HG02852 (cell line): ENCODE measurements at regions not wholly inside any gene's neighbourhood (a gene's known extent, or its start where the extent isn't known, plus 50 kb on each side); places are given as distances from the start of the nearest gene placed in this dataset.
A peak's percentile ranks its signal among the peaks of the same experiment; 100 is the strongest.

Experiments used
- ATAC-seq: cut with Tn5 transposase; IDR thresholded peaks from one replicate; pipeline ENCODE4 v1.9.1; 2021; ENCODE audit warnings: mild to moderate bottlenecking, moderate library complexity; ENCODE audit not compliant: unreplicated experiment

- no peak for ATAC-seq
Observed at GRCh38 chr4:129531253-129531652, 435.3 kb downstream of the C4orf33 start.

DNA sequence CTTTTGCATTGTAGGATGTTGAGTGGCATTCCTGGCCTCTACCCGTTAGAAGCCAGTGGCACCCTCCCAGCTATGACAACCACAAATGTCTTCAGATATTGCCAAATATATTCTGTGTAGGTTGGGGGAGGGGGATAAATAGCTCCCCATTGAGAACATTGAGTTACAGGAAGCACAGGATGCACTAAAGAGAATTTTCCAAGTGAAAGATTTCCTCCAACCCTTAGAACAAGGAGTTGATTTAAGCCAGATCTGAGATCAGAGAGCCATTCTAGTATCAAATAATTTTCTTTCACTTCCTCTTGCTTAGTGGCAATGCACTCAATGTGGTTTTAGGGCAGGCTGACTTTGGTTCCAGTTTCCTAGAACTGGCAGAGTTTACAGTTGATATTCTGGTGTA is 436.6 kb downstream of the C4orf33 start:
- ATAC-seq, result peak; percentile 54

- ATAC-seq, result no peak
Observed at GRCh38 chr4:129543299-129543698, 447.3 kb downstream of the C4orf33 start.

DNA sequence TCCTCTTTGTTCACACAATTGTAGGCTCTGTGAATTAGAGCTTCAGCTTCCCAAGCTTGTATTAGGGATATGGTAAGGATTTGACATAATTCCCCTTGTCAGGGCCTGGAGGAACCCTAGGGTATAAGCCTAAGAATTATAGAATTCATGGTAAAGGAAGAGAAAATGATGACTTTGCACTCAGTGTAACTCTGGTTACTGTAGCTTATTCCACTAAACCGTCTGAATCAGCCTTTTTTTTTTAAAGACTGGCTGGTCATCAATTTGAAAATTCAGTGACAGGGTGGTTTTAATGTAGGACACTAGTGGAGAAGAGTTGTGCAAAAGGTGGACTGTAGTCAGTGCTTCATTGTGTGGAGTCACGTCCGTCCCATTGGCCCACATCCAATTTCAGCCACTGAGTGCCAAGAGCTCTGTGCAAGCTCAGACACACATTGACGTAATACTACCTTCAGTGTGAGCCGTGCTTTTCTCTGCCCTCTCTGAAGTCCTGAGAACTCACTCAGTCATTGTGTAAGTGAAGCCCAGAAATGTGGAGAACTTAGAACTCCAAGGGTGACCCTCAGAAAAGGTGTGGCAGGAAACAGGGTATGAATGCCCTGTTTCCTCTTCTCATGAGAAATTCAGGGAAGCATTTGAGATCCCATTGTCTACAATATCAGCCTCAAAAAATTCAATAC is 449.8 kb downstream of the C4orf33 start:
- no peak for ATAC-seq

- ATAC-seq, result no peak
Observed at GRCh38 chr4:129546531-129546930, 450.6 kb downstream of the C4orf33 start.

- no peak for ATAC-seq
Observed at GRCh38 chr4:129550281-129550785, 454.4 kb downstream of the C4orf33 start.

GRCh38 chr4:129561280-129561679 is 465.3 kb downstream of the C4orf33 start:
- ATAC-seq, result no peak

- no peak for ATAC-seq
Observed at GRCh38 chr4:129561886-129562671, 466.1 kb downstream of the C4orf33 start.

DNA sequence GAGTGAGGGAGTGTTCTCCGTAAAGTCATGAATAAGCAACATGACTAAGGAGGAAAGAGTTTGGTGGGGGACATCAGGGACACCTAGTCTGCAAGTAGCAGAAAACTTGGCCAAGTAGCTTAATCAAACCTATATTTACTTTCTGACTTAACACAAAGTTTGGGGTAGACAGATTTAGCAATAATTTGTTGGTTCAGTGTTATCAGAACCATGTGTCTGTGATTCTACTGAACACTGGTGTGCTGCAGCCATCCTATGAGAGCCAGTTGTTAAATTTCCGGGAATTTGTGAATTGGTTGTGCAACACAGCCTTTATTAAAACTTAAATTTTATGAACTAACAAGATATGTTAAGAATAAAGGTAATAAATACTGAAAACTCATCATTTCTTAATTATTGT is 469.3 kb downstream of the C4orf33 start:
- no peak for ATAC-seq

DNA sequence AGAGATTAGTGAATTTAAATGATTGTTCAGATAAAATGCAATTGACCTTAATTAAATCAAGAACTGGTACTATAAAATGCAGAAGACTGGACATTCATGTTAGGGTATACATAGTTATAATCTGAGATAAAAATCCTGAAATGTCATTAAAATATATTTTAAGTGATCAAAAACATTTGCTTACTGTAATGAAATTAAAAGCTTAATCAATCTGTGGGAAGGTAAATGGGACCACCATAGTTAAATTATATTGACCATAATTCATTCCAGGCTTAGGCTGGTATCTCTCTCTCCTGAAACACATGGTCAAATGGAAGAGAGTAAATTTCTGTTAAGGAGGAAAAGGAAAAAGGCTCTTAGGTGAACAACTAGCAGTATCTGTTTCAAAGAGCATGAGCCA is 474.4 kb downstream of the C4orf33 start:
- no peak for ATAC-seq

- no peak for ATAC-seq
Observed at GRCh38 chr4:129578336-129578735, 482.4 kb downstream of the C4orf33 start.

DNA sequence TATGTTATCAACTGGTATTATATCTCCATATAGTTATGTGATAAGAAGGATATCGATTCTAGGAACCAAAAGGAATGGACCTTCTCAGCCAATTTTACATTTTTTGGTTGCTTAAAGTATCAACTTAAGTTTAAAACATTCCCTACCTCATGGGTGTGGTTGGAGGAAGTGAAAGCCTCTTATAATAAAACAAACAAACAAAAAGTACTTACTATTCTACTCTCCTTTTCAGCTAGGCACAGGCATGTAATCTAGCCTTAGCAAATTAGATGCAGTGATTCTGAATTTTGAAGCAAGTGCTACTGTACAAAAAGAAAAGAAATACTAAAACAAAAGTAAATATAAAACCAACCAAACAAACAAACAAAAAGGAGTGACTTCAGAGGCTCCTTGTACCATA is 485.4 kb downstream of the C4orf33 start:
- no peak for ATAC-seq

- ATAC-seq, result no peak
Observed at GRCh38 chr4:129583868-129584267, 487.9 kb downstream of the C4orf33 start.

- no peak for ATAC-seq
Observed at GRCh38 chr4:129598582-129598981, 502.6 kb downstream of the C4orf33 start.

DNA sequence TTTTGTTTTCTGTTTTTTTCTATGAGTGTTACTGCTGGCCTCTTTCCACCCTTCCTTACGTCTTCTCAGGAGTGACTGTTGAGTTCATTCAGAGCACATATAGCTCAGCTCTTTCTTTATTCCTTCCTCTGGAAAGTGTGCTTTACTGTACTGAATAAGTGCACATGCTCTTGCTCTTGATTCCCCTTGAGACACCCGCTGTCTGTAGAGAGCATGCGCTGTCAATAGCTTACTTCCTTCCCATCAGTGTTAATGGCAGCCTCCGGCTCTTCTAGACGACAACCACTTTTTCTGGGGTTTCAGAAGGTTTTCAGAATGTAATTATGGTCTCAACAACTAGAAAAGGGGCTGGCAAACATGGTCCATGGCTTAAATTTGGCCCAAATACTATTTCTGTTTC is 504.9 kb downstream of the C4orf33 start:
- ATAC-seq, result no peak

- ATAC-seq, result no peak
Observed at GRCh38 chr4:129602447-129602846, 506.5 kb downstream of the C4orf33 start.

DNA sequence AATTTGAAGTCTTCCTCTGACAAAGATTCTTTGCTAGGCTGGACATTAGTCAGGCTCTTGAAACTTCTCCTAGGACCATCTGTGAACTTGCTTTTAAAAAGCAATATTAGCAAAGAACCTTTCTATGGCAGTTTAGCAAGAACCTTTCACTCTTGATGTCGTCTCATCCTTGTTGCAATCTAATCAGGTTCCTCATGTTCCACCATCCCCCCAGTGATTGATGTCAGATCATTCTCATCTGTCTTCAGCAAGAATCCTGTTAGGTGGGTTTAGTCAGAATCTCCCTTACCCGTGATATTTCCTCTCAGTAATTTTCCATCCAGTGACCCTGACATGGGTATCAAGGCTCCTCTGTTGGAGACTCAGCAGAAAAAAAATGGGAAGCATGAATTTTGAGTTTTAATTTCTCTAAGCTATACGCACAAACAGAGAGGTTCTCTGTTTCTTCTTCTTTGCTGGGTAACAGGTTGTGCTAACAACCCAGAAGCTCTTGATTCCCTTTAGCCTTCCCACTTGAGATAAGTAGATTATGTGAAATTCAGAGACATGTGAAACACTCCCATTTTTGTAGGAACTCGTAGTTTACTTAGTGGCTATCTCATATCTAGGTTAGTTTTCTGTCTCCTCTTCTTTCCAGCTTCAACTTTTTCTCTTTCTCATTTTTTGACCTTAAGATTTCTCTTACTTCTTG is 507.4 kb downstream of the C4orf33 start:
- no peak for ATAC-seq

- ATAC-seq, result no peak
Observed at GRCh38 chr4:129604632-129605255, 508.8 kb downstream of the C4orf33 start.

- no peak for ATAC-seq
Observed at GRCh38 chr4:129614611-129615010, 518.7 kb downstream of the C4orf33 start.

DNA sequence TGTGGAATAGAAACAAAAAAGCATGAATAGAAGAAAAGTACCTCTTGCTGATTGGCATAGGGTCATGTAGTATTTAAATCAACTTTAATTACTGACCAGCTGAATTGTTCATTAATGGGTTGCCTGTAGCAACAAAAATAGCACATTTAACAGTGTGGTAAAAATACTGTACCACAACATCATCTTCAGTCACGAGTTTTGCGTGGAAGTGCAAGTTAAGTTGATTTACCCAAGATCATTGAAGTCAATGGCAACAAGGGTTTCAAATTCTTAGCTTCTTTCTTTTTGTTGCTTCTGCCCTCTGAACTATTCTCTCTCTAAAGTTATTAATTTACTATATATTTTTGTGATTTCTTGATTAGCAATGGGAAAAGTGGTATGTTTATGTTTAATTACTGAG is 526.6 kb downstream of the C4orf33 start:
- no peak for ATAC-seq

DNA sequence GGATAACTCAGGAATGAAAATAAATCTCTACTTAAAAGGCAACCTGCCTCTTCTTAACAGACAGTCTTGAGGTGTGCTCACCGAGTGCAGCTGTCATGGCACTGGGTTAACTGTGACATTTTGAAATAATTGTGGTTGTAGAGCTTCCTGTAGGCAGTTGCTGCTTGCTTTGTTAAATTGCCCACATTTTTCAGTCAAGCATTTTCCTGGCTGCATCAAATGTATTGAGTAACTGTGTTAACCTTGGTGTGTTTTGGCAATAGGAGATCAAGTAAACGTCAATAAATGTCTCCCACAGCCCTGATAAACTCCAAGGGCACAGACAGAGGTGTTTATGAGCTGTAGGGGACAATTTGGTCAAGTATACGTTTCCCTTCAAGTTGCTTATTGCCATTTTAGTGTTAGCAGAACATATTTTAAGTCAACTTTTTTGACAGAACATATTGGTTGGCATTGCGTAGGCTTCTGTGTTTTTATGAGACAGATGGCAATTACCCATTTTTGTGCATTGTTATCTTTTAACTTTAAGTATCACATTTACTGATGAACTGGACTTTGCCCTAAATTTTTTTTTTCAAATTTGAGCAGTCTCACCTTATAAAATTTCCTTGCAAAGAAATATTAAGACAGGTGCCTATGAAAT is 527.4 kb downstream of the C4orf33 start:
- no peak for ATAC-seq
